ENCODE measurements at regions not wholly inside any gene's neighbourhood (a gene's known extent, or its start where the extent isn't known, plus 50 kb on each side); places are given as distances from the start of the nearest gene placed in this dataset.

DNA sequence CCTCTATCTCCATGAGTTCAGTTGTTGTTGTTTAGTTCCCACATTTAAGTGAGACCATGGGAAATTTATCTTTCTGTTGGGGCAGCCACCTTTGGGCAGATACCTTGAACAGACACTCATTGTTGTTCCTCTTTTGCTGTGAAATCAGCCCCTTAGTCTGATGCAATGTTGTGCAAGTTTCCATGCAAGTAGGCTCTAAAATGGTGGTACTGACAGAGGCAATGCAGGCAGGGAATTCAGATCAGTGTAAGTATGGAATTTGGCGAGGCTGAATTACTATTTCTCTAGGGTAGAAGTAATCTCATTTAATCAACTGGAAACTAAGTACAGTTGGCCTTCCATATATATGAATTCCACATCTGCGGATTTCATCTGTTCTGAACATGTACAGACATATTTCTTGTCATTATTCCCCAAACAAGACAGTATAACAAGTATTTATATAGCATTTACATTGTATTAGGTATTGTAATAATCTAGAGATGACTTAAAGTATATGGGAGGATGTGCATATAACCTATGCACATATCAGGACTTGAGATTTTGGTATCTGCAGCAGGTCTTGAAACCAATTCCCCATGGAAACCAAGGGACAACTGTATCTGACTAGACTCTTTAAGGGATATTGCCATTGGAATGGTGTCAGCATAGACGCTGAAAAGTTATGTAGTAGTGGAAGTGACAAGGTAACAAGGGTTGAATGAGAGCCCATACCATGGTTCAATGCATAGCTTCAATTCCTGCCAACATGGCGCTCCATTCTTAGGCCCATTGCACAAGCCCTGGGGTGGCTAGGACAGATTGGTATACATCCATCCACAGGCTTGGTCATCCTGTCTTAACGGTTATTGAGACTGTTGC, 281.5 kb upstream of the HTR2A start:
- DNase-seq (ENCODE audit: missing footprints) = no peak
- intact Hi-C loops (cut with DNase I) = no loop called here
- ATAC-seq = no peak

DNA sequence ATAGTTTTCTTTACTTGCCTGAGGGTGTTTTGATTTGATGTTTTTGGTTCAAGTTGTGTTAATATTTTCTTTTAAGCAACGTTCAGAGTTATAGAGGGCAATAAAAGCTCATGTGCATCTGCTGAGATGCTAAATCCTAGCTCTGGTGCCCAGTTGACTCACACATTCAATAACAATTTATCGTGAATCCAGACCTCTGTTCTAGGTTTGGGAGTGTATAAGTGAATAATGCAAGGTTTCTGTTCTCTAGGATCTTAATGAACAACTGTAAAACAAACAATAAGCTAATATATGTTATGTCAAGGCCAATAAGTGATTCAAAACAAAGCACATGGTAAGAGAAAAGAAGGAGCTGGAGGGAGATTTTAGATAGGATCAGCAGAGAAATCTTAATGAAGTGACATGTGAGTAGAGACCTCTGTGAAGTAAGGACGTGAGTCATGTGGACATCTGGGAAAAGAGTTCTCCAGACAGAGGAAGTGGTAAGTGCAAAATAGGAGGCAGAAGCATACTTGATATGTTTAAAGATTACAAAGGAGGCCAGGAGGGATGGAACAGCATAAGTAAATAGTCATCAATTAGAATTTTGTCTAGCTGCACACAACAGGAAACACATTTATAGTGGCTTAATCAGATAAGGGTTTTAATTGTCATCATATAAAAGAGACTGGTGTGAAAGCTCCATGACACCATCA, 278.5 kb upstream of the HTR2A start:
- ATAC-seq (no peak), DNase-seq (ENCODE audit: missing footprints) (no peak)
- intact Hi-C loops (cut with DNase I) = no loop called here

DNA sequence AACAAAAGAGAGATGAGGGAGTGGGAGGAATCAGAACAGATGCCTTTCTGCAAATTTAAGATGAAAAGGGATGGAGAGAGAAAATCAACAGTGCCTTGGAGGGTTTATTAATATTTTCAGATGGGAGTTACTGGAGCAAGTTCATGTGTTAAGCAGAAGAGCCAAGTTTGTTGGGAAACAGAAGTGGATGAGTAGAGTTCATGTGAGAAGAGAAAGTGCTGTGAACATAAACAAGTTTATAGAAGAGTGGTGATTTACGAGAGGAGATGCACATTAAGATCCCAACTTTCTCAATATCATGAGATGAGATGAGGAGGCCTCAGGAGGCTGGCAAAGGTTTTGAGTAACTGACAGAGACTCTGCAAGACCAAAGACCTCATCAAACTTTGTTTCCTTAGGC, 274.1 kb upstream of the HTR2A start:
- ATAC-seq (no peak), DNase-seq (ENCODE audit: missing footprints) (no peak)
- intact Hi-C loops (cut with DNase I) = no loop called here

DNA sequence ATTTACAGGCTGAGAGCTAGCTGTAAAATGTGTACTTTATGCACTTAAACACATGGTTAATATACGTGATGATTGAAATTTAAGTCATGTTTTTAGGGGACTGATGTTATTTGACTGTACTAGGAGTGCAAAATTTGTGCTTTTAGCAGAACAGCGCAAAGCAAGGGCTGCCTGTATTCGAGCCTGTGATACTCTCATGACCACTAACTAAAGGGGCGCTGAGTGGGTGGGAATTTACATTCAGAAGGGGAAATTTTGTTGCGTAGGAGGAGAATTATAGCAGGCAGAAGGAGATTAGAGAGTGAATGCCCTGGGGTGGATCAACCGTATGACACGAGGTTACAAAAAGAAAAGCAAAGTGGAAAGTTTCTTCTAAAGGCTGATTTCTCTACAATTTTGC, 271.8 kb upstream of the HTR2A start:
- ATAC-seq (no peak), DNase-seq (ENCODE audit: missing footprints) (no peak)
- intact Hi-C loops (cut with DNase I) = no loop called here

DNA sequence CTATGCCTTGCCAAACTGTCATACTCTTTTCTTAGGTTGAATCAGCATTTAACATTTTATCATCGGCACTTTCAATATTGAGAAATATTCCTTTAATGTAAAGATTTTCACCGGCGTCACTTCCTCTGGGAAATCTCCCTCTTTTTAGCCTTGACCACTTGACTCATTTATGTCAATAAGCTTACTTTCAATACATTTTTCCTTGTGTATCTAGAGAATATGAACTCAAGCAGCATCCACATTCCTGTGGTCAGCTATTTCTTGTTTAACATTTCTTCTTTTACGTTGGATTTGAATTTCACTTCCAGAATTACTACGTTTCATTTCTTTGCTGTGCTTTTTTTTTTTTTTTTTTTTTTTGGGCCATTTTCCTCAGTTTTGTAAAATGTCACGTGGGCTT, 271.2 kb upstream of the HTR2A start:
- ATAC-seq (no peak), DNase-seq (ENCODE audit: missing footprints) (no peak)
- intact Hi-C loops (cut with DNase I) = no loop called here

DNA sequence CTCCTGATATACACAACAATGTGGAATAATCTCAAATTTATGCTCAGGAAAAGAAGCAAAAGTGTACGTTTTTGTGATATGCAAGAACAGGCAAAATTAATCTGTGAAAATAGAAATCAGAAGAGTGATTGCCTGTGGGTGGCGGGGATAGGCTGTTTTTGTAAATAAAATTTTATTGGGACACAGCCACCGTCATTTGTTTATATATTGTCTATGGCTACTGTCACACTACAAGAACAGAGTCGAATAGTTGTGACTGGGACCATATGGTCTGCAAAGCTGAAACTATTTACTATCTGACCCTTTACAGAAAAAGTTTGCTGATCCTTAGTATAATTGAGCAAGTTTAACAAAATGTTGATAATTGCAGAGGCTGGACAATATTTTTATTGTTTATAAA, 269.5 kb upstream of the HTR2A start:
- ATAC-seq (no peak), DNase-seq (ENCODE audit: missing footprints) (no peak)
- intact Hi-C loops (cut with DNase I) = no loop called here

DNA sequence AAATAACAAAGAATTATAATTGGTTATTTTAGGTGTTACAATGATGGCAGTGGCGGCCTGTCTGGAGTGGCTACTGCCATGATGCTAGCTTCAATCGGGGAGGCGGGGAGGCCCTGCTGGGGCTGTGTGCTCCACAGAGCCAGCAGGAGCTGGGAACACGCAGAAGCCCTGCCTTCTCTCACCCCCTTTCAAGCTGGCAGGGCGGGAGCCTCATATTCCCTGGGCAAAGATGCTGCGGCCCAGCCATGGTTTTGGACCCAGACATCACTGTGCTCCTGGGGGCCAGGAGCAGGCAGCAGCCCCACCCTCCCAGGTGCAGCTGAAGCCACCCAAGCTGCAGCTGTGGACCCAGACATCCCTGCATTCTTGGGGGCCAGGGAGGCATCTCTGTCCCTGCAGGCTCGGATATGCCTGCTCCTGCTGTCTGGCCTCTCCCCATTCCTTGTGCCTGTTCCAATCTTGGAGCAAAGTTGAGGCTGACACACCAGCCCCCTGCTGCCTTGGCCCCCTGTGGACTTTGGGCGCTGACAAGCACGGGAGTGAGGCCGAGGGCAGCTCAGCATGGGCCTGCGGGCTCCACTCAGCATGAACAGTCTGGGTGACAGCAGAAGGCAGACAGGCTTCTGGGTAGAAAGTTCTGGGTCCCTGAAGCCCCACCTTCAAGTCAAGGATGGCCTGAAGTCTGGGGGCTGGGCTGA, 263.1 kb upstream of the HTR2A start:
- no peak for ATAC-seq
- intact Hi-C loops (cut with DNase I) = no loop called here
- no peak for DNase-seq (ENCODE audit: missing footprints)

DNA sequence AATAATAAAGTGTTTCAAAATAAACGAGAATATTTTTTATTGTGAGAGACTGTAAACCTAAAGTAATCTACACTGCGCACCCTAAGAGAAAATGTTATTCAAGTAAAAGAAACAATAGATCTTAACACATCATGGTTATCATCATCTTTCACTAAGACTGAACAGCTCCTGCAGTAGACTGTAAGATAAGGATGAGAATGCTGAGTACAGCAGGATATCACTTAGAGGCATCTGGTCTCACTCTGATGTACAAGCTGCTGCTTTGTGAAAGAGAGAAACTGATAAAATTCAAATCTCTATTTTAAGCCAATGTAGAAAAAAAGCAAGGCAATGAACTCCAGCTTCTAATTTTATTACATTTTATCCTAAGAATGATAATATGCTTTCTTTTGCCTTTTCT, 261.7 kb upstream of the HTR2A start:
- intact Hi-C loops (cut with DNase I) = no loop called here

DNA sequence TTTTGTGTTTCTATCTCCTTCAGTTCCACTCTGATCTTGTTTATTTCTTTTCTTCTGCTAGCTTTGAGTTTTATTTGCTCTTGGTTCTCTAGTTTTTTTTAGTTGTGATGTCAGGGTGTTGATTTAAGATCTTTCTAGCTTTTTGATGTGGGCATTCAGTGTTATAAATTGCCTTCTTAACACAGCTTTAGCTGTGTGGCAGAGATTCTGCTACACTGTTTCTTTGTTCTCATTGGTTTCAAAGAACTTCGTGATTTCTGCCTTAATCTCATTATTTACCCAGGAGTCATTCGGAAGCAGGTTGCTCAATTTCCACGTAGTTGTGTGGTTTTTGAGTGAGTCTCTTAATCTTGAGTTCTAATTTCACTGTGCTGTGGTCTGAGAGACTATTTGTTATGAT, 251.7 kb upstream of the HTR2A start:
- ATAC-seq (no peak), DNase-seq (ENCODE audit: missing footprints) (no peak)
- intact Hi-C loops (cut with DNase I) = no loop called here

More for the DNA sequence above, 261.7 kb upstream of the HTR2A start:
- DNase-seq (ENCODE audit: missing footprints) (no peak), ATAC-seq (no peak)

DNA sequence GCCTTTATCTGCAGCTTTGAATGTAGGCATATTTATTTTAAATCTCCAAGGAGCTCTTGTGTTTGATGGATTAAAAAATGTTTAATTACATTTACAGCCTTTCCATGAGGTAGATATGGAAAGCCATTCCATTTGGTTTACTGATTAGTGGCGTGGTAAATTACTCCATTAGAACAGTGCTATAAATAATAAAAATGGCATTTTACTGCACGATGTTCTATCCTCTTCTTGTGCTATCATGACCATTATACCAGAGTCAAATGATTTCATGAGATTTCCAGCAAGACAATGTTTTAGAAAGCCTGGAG, 250.9 kb upstream of the HTR2A start:
- no peak for DNase-seq (ENCODE audit: missing footprints)
- ATAC-seq = no peak
- intact Hi-C loops (cut with DNase I) = no loop called here

DNA sequence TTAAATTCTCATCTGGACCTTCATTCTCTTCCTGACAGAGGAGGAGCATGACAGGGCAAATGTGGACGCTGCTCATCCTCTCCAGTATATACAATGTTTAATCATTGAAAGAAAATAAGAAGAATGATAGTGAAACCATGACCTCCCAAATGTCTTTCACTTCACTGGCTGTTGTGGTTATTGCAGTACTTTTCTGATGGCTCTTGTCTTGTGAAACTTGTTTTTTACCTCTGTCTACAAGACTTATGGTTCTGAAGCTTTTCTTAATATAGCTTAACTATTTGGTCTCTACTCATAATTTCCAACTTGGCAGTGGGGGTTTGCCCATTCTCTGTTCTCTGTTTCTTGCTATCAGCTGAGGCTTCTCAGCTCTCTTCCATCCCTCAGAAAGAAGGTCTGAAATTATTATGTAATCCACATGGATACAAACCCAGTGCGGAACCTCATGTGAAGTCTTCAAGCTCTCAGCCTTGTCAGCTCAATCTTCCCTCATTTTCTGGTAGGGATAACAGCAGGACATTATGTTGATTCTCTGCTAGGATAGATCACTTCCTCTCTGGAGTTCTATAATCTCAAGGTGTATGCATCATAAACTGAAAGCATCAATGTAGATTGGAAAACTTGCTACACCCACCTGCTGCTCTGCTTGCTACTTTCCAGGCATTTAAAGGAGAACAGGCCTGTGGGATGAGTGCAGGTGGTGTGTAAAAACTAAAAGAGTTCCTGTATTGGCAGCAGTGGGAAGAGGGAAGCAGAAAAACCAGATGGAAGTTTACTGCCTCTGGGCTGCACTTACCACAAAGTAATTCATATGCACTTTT, 250.3 kb upstream of the HTR2A start:
- intact Hi-C loops (cut with DNase I) = no loop called here
- DNase-seq (ENCODE audit: missing footprints) (no peak), ATAC-seq (no peak)

DNA sequence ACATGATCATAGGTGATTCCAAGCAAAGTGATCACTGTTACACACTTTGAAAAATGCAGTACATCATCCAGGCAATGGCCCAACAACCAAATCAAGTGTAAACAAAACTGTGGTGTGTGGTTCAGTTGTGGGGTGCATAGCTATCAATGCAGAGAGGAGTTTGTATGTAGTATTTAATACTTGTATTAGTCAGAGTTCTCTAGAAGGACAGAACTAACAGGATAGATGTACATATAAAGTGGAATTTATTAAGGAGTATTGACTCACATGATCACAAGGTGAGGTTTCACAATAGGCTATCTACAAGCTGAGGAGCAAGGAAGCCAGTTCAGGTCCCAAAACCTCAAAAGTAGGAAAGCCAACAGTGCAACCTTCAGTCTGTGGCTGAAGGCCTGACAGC, 249.3 kb upstream of the HTR2A start:
- ATAC-seq (no peak), DNase-seq (ENCODE audit: missing footprints) (no peak)
- intact Hi-C loops (cut with DNase I) = no loop called here

DNA sequence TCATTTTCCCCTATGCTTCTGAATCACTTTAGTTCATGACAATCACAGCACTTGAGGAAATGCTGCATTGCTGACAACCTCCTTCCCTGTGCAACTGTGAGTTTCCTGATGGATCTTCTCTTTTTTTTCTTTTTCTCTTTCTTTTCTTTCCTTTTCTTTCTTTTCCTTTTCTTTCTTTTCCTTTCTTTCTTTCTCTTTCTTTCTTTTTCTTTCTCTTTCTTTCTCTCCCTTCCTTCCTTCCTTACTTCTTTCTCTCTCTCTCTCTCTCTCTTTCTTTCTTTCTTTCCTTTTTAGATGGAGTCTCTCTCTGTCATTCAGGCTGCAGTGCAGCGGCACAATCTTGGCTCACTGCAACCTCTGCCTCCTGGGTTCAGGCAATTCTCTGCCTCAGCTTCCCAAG, 247.9 kb upstream of the HTR2A start:
- ATAC-seq (no peak), DNase-seq (ENCODE audit: missing footprints) (no peak)
- intact Hi-C loops (cut with DNase I) = no loop called here

DNA sequence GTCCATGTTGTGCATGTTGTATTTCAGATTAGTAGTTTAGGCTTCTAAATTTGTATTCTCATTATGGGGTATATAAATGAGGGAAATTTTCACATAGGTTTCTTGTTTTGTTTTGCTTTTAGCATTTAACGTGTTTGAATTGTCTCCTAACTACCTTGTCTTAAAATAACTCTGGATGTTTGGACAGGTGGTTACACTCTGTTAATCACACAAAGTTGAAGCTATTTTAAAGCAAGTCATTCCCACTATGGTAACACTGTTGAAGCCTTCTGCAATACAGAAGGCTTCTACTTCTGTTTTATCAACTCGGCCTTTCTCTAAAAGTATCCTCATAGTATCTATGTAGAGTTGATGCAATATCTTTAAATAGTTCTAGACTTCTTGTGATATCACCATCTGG, 245.3 kb upstream of the HTR2A start:
- intact Hi-C loops (cut with DNase I) = no loop called here
- ATAC-seq (no peak), DNase-seq (ENCODE audit: missing footprints) (no peak)

DNA sequence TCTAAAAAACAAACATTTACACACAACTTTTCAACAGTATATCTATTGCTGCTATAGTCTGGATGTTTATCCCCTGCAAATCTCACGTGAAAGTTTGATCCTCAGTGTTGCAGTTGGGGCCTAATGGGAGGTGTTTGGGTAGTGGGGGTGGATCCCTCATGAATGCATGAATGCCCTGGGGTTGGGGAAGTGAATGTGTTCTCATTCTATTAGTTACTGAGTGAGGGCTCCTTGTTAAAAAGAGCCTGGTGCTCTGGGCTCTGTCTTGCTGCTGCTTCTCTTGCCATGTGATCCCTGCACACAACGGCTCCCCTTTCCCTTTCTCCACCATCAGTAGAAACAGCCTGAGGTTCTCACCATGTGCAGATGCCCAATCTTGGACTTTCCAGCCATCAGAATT, 242.7 kb upstream of the HTR2A start:
- intact Hi-C loops (cut with DNase I) = no loop called here
- no peak for ATAC-seq

DNA sequence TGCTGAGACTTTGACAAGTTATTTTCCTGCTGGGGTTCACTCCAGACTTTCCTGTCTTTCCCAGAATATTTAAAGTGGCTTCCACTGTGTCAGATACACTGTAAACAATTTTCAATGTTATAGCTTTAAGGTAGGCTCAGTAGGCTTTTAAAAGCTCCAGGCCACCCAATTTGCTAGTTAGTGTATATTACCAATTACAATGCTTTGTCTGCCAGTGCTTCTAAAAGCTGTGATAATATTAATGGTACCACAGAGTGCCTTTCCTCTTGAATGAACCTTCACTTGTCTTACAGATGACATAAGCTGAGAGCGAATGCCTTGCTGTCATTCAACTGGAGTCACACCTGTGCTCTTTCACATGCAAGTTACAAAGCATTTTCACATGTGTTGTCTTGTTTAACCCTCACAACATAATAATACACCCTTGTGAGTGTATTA, 239.7 kb upstream of the HTR2A start:
- intact Hi-C loops (cut with DNase I) = no loop called here
- ATAC-seq (no peak), DNase-seq (ENCODE audit: missing footprints) (no peak)

More for the DNA sequence above, 242.7 kb upstream of the HTR2A start:
- DNase-seq (ENCODE audit: missing footprints) = no peak

DNA sequence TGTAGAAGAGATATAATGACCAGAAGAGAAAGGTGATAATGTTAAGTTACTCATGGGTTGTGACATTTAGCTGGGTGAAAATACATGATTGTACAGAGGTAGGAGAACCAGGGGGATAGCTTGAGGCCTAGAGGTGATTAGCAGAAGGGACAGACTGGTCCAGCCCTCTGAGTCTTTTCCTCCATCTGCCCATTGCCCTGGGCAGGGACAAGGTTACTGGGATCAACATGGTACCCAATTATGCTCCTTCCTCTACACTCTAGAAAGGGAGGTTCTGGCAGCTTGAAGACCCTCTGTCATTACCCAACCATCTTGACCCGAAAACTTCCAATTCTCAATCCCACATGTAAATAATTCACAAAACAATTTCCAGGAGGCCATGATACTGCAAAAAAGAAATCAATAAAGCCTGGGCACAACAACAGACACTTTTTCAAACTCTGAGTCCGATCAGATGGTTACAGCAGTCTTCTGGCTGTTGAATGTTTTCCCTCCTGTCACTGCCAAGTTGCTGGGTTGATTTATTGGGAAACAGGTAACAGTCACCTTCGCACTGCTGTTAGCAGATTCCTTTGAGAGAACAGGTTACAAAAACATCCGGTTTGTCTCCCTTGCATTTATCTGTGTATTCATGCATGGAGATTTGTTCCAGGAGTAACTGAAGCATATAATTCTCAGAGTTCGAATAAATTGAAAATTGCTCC, 239.1 kb upstream of the HTR2A start:
- intact Hi-C loops (cut with DNase I) = no loop called here
- ATAC-seq = no peak
- DNase-seq (ENCODE audit: missing footprints) = no peak

DNA sequence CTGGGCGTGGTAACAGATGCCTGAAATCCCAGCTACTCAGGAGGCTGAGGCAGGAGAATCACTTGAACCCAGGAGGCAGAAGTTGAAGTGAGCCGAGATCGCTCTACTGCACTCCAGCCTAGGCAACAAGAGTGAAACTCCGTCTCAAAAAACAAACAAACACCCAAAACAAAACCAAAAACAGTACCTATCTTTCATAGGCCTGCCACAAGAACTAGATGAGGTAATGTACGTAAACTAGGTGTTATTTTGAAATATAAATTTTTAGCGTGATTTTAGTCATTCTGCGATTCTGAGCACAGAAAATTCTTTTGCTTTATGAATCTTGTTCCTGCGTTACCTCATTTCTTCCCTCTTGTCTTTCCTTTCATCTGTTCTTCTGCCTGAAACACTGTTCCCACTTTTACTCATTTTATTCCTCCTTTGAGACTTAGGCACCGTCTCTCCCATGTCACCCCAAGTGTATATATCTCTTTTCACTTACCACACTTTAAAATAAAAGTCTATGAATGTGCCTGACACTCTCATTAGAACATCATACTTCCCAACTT, 238.2 kb upstream of the HTR2A start:
- intact Hi-C loops (cut with DNase I) = no loop called here
- DNase-seq (ENCODE audit: missing footprints) = no peak
- ATAC-seq = no peak
